ENCODE measurements at regions not wholly inside any gene's neighbourhood (a gene's known extent, or its start where the extent isn't known, plus 50 kb on each side); places are given as distances from the start of the nearest gene placed in this dataset.

DNA sequence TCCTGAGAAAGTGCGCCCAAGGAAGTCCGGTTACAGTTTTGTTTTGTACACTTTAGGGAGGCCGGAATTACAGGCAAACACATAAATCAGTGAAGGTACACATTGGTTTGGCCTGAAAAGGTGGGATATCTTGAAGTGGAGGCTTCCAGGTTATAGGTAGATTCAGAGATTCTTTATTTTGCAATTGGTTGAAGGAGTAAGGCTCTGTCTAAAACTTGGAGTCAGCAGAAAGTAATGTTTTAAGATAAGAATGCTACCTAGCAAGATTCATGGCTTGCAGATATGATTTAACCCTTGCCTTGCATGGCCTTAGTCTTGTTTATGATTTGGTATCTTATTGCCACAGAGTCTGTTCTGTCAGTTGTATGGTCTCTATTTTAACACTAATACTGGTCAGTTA lies 165.9 kb upstream of the NDUFV2 start:
- H3K9me2 ChIP-seq (replicated peaks; ENCODE audit: insufficient read depth): no peaks in the 10 kb centered on the region
- H3K36me3 ChIP-seq (replicated peaks; ENCODE audit: insufficient read depth, low read depth): no peaks in the 10 kb centered on the region
- H3K4me2 ChIP-seq: peak overlapping the region; percentile 34
- H3K4me3 ChIP-seq: no peak overlapping the region
- TF ChIP-seq CTCF (IDR thresholded peaks at IDR 0.05; ENCODE audit: poor library complexity) (no peak), EZH2phosphoT487 (IDR thresholded peaks at IDR 0.05; ENCODE audit: low read depth, severe bottlenecking, unreplicated experiment) (no peak), EZH2 (IDR thresholded peaks at IDR 0.05; ENCODE audit: borderline replicate concordance) (no peak)
- H3K4me1 ChIP-seq (ENCODE audit: insufficient read depth): peaks cover 22% of the 10 kb centered on the region
- 45% methylated on average over 3 of the region's 3 CpGs for WGBS (ENCODE audit: low lambda C conversion rate, missing lambda C conversion rate)
- H3K27me3 ChIP-seq: no peaks in the 10 kb centered on the region
- H4K20me1 ChIP-seq (ENCODE audit: insufficient read depth, poor library complexity, severe bottlenecking): no peaks in the 10 kb centered on the region
- peak overlapping the region; percentile 75 for H3K27ac ChIP-seq
- DNase-seq (ENCODE audit: low spot score): no peak
- peak overlapping the region; percentile 13 for H2AFZ ChIP-seq
- H3K79me2 ChIP-seq: no peaks in the 10 kb centered on the region
- H3K9me3 ChIP-seq (ENCODE audit: low read depth): no peaks in the 10 kb centered on the region

DNA sequence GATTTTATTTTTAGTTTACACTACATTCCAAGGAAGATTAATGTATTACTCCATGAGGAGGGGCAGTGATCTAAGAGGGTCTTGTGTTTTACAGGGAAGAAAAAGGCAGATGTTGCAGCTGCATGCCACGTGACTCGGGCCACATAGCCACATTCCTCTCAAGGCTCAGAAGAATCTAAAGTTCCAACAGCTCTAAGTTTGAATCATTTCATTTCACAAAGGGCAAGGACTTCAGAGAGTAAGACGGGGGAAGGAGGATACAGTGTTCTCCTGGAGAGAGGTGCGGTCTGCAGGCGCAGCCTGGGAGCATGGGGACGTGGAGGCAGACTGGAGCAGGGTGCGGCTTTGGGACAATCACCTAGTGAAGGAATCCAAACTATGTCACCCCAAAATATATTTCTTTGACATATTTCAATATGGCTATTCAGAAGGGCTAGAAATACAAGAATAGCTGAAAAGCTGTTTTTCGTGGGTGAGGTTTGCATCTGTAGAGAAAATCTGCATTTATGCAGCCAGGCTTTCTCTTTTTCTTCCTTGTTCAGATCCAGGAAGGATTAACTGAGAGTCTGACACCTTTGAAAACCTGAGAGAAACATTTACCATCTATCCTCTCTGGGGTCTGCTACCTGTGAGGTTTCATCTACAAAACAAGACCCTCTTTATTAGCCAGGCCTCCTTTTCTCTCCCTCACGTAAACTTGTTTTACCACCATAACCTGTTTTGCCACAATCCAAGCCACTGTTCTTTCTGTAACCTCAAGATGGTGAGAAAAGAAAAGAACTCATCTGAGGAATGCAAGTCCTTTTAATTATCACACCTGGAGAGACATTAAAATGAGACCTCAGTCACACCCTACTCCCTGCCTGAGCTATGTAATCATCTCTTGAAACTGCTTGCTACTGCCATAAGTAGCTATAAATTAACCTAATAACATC lies 165.1 kb upstream of the NDUFV2 start:
- H3K27ac ChIP-seq: peak overlapping the region; percentile 75
- H3K9me2 ChIP-seq (replicated peaks; ENCODE audit: insufficient read depth): no peaks in the 10 kb centered on the region
- H3K36me3 ChIP-seq (replicated peaks; ENCODE audit: insufficient read depth, low read depth): no peaks in the 10 kb centered on the region
- WGBS (ENCODE audit: low lambda C conversion rate, missing lambda C conversion rate): 62% methylated on average over 9 of the region's 9 CpGs
- H3K9me3 ChIP-seq (ENCODE audit: low read depth): no peaks in the 10 kb centered on the region
- H3K4me2 ChIP-seq: peak overlapping the region; percentile 34
- H3K79me2 ChIP-seq: no peaks in the 10 kb centered on the region
- H2AFZ ChIP-seq: peak overlapping the region; percentile 13
- no peaks in the 10 kb centered on the region for H4K20me1 ChIP-seq (ENCODE audit: insufficient read depth, poor library complexity, severe bottlenecking)
- DNase-seq (ENCODE audit: low spot score): no peak
- peaks cover 22% of the 10 kb centered on the region for H3K4me1 ChIP-seq (ENCODE audit: insufficient read depth)
- no peak overlapping the region for H3K4me3 ChIP-seq
- TF ChIP-seq EZH2phosphoT487 (IDR thresholded peaks at IDR 0.05; ENCODE audit: low read depth, severe bottlenecking, unreplicated experiment) (no peak), CTCF (IDR thresholded peaks at IDR 0.05; ENCODE audit: poor library complexity) (no peak), EZH2 (IDR thresholded peaks at IDR 0.05; ENCODE audit: borderline replicate concordance) (no peak)
- H3K27me3 ChIP-seq: no peaks in the 10 kb centered on the region

DNA sequence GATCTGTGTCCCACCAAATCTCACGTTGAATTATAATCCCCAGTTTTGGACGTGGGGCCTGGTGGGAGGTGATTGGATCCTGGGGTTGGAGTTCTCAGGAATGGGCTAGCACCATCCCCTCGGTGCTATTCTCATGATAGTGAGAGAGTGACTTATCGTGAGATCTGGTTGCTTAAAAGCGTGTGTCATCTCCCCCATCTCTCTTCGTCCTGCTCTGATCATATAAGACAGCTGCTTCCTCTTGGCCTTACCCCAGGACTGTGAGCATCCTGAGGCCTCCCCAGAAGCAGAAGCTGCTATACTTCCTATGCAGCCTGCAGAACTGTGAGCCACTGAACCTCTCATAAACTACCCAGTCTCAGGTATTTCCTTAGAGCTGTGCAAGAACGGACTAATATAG lies 163.7 kb upstream of the NDUFV2 start:
- no peaks in the 10 kb centered on the region for H3K36me3 ChIP-seq (replicated peaks; ENCODE audit: insufficient read depth, low read depth)
- H3K27ac ChIP-seq: no peak overlapping the region
- TF ChIP-seq CTCF (IDR thresholded peaks at IDR 0.05; ENCODE audit: poor library complexity) (no peak), EZH2 (IDR thresholded peaks at IDR 0.05; ENCODE audit: borderline replicate concordance) (no peak), EZH2phosphoT487 (IDR thresholded peaks at IDR 0.05; ENCODE audit: low read depth, severe bottlenecking, unreplicated experiment) (no peak)
- H2AFZ ChIP-seq: no peak overlapping the region
- peaks cover 22% of the 10 kb centered on the region for H3K4me1 ChIP-seq (ENCODE audit: insufficient read depth)
- H4K20me1 ChIP-seq (ENCODE audit: insufficient read depth, poor library complexity, severe bottlenecking): no peaks in the 10 kb centered on the region
- no peak overlapping the region for H3K4me3 ChIP-seq
- no peaks in the 10 kb centered on the region for H3K27me3 ChIP-seq
- 77% methylated on average over 7 of the region's 7 CpGs for WGBS (ENCODE audit: low lambda C conversion rate, missing lambda C conversion rate)
- H3K4me2 ChIP-seq: no peak overlapping the region
- H3K9me2 ChIP-seq (replicated peaks; ENCODE audit: insufficient read depth): no peaks in the 10 kb centered on the region
- DNase-seq (ENCODE audit: low spot score): no peak
- H3K9me3 ChIP-seq (ENCODE audit: low read depth): no peaks in the 10 kb centered on the region
- H3K79me2 ChIP-seq: no peaks in the 10 kb centered on the region

Data from hepatocyte (in vitro differentiated cells).